ENCODE measurements at regions not wholly inside any gene's neighbourhood (a gene's known extent, or its start where the extent isn't known, plus 50 kb on each side); places are given as distances from the start of the nearest gene placed in this dataset.

DNA sequence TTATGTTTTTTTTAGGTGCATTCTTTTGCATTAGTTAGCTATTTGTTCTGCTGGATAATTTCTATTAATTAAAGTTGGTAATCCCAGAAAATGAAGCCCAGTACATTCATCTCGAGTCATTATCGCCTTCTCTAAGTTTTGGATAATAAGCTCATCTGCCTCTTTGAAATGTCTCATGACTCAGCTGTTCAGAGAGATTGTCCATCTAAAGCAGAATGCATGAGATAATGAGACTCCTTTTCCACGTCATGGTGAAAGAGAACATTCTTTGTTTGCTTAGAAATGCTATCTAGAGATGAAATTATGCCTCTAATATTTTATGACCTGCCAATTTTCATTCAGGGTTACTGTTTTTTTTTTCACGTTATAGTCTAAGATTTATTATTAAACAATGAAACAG is 374.7 kb upstream of the GOLIM4 start:
- CTCF ChIA-PET, result interaction anchor here (1.1 kb wide), 1 partner anchor 259 kb away, joined by 3 read pairs; no protein-coding TSS in a partner anchor
- no peaks in the 10 kb centered on the region for H3K27me3 ChIP-seq (ENCODE audit: control insufficient read depth, insufficient read depth, low read length)
- TF ChIP-seq, protein P1, sequence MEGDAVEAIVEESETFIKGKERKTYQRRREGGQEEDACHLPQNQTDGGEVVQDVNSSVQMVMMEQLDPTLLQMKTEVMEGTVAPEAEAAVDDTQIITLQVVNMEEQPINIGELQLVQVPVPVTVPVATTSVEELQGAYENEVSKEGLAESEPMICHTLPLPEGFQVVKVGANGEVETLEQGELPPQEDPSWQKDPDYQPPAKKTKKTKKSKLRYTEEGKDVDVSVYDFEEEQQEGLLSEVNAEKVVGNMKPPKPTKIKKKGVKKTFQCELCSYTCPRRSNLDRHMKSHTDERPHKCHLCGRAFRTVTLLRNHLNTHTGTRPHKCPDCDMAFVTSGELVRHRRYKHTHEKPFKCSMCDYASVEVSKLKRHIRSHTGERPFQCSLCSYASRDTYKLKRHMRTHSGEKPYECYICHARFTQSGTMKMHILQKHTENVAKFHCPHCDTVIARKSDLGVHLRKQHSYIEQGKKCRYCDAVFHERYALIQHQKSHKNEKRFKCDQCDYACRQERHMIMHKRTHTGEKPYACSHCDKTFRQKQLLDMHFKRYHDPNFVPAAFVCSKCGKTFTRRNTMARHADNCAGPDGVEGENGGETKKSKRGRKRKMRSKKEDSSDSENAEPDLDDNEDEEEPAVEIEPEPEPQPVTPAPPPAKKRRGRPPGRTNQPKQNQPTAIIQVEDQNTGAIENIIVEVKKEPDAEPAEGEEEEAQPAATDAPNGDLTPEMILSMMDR (IDR thresholded peaks at IDR 0.05; ENCODE audit: insufficient read depth, low read depth, low read length), result no peak
- H3K4me3 ChIP-seq (ENCODE audit: low read depth, low read length), result no peak overlapping the region
- POLR2A ChIA-PET, result no interaction called here
- H3K36me3 ChIP-seq (ENCODE audit: control insufficient read depth, insufficient read depth, low read length), result no peaks in the 10 kb centered on the region
- DNase-seq (ENCODE audit: low read depth), result no peak

DNA sequence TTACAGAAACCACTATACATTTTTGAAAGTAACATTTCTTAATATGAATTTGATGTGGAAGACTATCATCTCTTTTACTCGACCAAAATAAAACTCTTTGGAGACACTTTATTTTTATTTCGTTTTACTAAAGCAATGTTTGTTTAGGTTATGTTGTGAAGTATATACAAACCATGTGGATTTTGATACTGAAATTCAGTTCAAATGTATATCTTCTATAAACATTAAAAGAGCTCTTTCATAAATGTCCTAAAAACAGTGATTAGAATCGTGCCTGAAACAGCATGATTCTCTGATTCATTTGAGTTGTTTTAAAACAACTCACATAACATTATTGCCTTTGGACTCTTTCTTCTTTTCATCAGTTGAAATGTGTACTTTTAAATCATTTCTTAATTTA is 373.7 kb upstream of the GOLIM4 start:
- TF ChIP-seq, protein P1 (IDR thresholded peaks at IDR 0.05; ENCODE audit: insufficient read depth, low read depth, low read length), result no peak
- Histone ChIP-seq H3K4me3 (ENCODE audit: low read depth, low read length) (no peak overlapping the region), H3K36me3 (ENCODE audit: control insufficient read depth, insufficient read depth, low read length) (no peaks in the 10 kb centered on the region), H3K27me3 (ENCODE audit: control insufficient read depth, insufficient read depth, low read length) (no peaks in the 10 kb centered on the region)
- DNase-seq (ENCODE audit: low read depth), result no peak
- CTCF ChIA-PET, result interaction anchor here (1.1 kb wide), 1 partner anchor 258 kb away, joined by 3 read pairs; no protein-coding TSS in a partner anchor
- POLR2A ChIA-PET, result no interaction called here

DNA sequence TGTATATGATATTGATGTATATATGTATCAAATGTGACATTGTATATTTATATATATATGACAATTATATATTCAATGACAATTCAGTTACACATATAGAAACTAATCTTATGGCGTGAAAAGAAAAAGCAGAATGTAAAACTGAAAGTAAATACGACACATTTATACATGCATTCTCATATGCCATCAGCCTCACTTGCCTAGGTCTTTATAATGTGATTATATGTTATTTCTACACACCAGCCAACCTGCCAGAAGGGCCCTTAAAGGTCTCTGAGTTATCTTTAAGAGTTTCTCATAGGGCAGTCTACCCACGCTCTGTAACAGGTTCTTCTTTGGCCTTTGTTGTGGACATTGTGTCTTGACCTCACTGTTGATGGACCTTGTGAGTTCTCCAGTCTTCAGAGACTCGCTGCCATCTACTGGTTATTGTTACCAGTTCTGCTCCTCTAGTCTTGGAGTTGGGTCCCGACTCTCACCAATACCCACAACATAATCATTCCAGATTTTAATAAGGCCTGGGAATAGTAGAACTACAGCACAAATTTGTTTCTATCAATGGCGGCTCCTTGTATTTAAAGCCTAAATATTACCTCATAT is 371.5 kb upstream of the GOLIM4 start:
- Histone ChIP-seq H3K27me3 (ENCODE audit: control insufficient read depth, insufficient read depth, low read length) (no peaks in the 10 kb centered on the region), H3K36me3 (ENCODE audit: control insufficient read depth, insufficient read depth, low read length) (no peaks in the 10 kb centered on the region), H3K4me3 (ENCODE audit: low read depth, low read length) (no peak overlapping the region)
- ChIA-PET CTCF (no interaction called here), POLR2A (no interaction called here)
- TF ChIP-seq, protein P1 (IDR thresholded peaks at IDR 0.05; ENCODE audit: insufficient read depth, low read depth, low read length), result peak; percentile 46
- peak; percentile 4 for DNase-seq (ENCODE audit: low read depth)

DNA sequence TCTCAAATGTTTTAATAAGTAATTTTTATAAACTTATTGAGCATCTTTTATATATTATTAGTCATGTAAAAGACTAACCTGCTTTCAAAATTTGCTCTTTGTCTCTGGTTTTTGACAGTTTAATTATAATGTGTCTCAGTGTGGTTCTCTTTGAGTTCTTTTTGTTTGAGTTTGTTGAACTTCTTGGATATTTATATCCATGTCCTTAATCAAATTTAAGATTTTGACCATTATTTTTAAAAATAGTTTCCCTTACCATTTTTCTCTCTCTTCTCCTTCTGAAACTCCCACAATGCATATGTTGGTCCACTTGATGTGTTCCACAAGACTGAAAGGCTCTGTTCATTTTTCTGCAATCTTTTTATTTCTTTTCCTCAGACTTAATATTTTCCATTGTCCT is 366.1 kb upstream of the GOLIM4 start:
- Histone ChIP-seq H3K36me3 (ENCODE audit: control insufficient read depth, insufficient read depth, low read length) (no peaks in the 10 kb centered on the region), H3K4me3 (ENCODE audit: low read depth, low read length) (no peak overlapping the region), H3K27me3 (ENCODE audit: control insufficient read depth, insufficient read depth, low read length) (no peaks in the 10 kb centered on the region)
- ChIA-PET CTCF (interaction anchor here (0.6 kb wide), 1 partner anchor 19 kb away, joined by 3 read pairs; no protein-coding TSS in a partner anchor), POLR2A (no interaction called here)
- DNase-seq (ENCODE audit: low read depth), result no peak
- TF ChIP-seq, protein P1 (IDR thresholded peaks at IDR 0.05; ENCODE audit: insufficient read depth, low read depth, low read length), result no peak

DNA sequence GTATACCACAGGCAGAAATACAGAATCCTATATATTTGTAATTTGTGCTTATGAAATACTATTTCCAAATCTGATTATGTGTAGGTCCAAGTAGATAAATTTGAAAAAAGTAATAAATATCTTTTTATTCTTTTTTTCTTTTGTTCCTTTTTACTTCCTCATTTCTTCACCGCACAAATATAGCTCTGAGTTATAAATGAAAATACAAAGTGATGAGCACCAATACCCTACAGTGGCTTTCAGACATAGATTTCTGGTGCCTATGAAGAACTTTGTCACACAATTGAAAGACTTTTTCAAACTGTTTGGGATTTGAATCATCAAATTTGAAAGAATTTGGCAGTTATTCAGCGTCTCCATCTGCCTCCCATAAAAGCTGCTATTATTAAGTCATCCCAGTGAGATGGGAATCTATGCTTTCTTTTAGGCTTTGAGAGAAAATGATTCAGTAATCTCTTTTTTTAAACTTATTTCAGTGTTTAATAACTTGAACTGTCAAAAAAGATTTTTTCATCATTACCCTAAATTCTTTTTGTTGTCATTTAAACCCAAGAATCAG is 363.6 kb upstream of the GOLIM4 start:
- ChIA-PET CTCF (no interaction called here), POLR2A (no interaction called here)
- Histone ChIP-seq H3K27me3 (ENCODE audit: control insufficient read depth, insufficient read depth, low read length) (no peaks in the 10 kb centered on the region), H3K36me3 (ENCODE audit: control insufficient read depth, insufficient read depth, low read length) (no peaks in the 10 kb centered on the region), H3K4me3 (ENCODE audit: low read depth, low read length) (no peak overlapping the region)
- TF ChIP-seq, protein P1 (IDR thresholded peaks at IDR 0.05; ENCODE audit: insufficient read depth, low read depth, low read length), result no peak
- DNase-seq (ENCODE audit: low read depth), result peak; percentile 50

Data from BJ (cell line).